ENCODE measurements at regions not wholly inside any gene's neighbourhood (a gene's known extent, or its start where the extent isn't known, plus 50 kb on each side); places are given as distances from the start of the nearest gene placed in this dataset.

- DNase-seq = no peak
- no peak overlapping the region for H3K4me3 ChIP-seq
- H3K4me1 ChIP-seq = no peaks in the 10 kb centered on the region
- intact Hi-C loops (cut with DNase I; ENCODE audit: low total_unique reads) = no loop called here
- WGBS, 5 donors = 87 to 91% (median 89%) methylated on average over 4 of the region's 4 CpGs
- H3K9me3 ChIP-seq = peaks cover 0 to 31% (median 14%) of the 10 kb centered on the region in 8 donors
- no peaks in the 10 kb centered on the region for H3K27me3 ChIP-seq (replicated peaks in 1 of 7)
- H3K36me3 ChIP-seq = no peaks in the 10 kb centered on the region
- TF ChIP-seq CTCF (IDR thresholded peaks at IDR 0.05 in 8 of 11, conservative IDR thresholded peaks at IDR 0.05 in 3 of 11) (no peak), POLR2A (IDR thresholded peaks at IDR 0.05) (no peak), POLR2AphosphoS5 (IDR thresholded peaks at IDR 0.05) (no peak)
- no peak overlapping the region for H3K27ac ChIP-seq
These were observed 633.9 kb upstream of the LMO3 start for GRCh38 chr12:17239874-17240273.

DNA sequence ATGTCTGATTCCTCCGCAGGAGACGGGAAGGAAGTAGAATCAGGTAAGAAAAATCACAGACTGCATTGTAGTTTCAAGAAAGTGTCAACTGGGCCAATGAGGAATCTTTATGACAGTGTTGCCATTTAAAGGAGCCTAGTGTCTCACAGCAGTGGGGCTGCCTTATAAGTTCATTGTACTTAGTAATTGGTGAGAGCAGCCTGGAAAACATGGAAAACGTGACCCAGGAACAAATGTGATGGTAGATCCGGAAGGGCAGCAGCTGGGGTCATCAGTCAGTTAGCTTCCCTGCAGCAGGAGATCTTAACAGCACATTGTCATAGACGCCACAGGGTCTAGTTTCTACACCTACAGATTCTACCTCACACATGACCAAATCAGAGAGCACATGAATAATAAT is 630.0 kb upstream of the LMO3 start:
- Histone ChIP-seq H3K4me3 (no peak overlapping the region), H3K36me3 (no peaks in the 10 kb centered on the region), H3K9me3 (peaks cover 0 to 16% (median 6%) of the 10 kb centered on the region in 8 donors), H3K27me3 (replicated peaks in 1 of 7) (no peaks in the 10 kb centered on the region), H3K4me1 (no peaks in the 10 kb centered on the region), H3K27ac (no peak overlapping the region)
- TF ChIP-seq POLR2A (IDR thresholded peaks at IDR 0.05) = no peak
- TF ChIP-seq POLR2AphosphoS5 (IDR thresholded peaks at IDR 0.05) = no peak
- TF ChIP-seq CTCF (IDR thresholded peaks at IDR 0.05 in 8 of 11, conservative IDR thresholded peaks at IDR 0.05 in 3 of 11) = no peak
- intact Hi-C loops (cut with DNase I; ENCODE audit: low total_unique reads) = no loop called here
- WGBS, 5 donors = 60 to 81% (median 66%) methylated on average over 5 of the region's 5 CpGs
- no peak for DNase-seq

DNA sequence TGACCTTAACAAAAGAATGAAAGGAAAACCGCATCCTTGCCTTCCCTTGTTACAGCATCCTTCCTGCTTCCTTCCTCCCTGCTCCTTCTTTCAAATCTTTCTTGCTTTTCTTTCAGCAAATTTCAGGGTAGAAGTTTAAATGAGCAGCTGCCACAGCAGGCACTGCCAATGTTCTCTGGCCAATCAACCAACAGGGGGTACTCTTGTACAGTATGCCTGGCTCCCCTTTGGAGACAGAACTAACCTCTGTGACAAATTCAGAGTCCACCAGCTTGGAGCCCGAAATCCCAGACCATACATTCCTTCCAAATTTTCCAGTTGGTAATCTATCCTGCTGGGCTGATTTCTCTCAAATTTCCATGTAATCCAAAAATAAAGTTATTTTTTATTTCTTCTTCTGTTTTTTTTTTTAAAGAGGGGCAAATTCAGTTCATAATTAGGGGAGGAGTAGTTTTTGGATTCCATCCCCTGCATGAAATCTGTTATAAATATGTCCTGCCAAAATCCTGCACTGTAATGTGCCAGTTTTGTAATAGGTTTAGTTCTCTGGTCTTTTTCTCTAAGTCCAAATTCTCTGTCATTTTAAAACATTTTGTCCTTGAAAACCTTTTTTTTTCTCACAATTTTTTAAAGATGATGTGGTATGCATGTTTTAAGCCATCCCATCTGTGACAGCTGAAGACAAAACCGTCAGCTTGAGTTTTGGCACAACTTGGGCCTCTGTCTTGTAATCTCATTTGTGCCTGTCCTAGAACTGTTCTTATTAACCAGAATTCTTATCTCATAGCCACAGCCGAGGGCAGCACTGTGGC is 610.0 kb upstream of the LMO3 start:
- WGBS, 5 donors = 41 to 66% (median 53%) methylated on average over 4 of the region's 4 CpGs
- intact Hi-C loops (cut with DNase I; ENCODE audit: low total_unique reads) = no loop called here

More for the DNA sequence above, 610.0 kb upstream of the LMO3 start:
- no peak for TF ChIP-seq POLR2A (IDR thresholded peaks at IDR 0.05)
- no peak for TF ChIP-seq POLR2AphosphoS5 (IDR thresholded peaks at IDR 0.05)
- no peak for TF ChIP-seq CTCF (IDR thresholded peaks at IDR 0.05 in 8 of 11, conservative IDR thresholded peaks at IDR 0.05 in 3 of 11)
- DNase-seq = no peak
- no peak overlapping the region for H3K27ac ChIP-seq
- H3K4me3 ChIP-seq = no peak overlapping the region
- no peaks in the 10 kb centered on the region for H3K27me3 ChIP-seq (replicated peaks in 1 of 7)
- H3K36me3 ChIP-seq = no peaks in the 10 kb centered on the region
- H3K9me3 ChIP-seq = peaks cover 0 to 12% (median 0%) of the 10 kb centered on the region in 8 donors
- no peaks in the 10 kb centered on the region for H3K4me1 ChIP-seq

Data from spleen (tissue), 11 donors.